ENCODE measurements at regions not wholly inside any gene's neighbourhood (a gene's known extent, or its start where the extent isn't known, plus 50 kb on each side); places are given as distances from the start of the nearest gene placed in this dataset.

DNA sequence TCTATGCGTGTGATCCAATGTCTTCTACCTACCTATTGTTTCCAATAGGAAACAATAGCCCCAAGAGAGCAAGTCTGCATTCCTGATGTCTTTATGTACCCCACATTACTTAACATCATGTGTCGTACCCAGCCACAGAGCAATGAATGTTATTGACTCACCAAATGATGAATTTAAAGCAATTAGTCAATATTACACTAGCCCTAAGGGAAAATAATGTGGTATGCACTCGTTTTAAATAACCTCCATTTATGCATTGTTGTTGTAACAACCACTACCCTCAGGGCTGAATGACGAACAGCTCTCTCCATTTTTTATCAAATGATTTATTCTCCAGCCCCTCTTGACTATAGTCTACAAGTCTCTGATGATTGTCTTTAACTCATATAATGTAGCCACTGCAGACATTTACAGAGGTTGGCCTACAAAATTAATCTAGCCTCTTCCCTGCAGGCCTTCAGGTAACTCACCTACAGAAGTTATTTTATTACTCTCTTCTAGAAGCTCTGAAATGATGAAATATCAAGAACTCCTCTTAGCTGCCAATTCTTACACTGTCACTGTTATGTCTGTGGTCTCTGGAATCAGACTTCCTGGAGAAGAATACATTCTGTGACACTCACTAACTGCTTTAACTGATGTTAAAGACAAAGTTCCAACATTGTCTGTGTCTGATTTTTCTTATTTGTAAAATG is 601.7 kb upstream of the GRIA3 start:
- Histone ChIP-seq H3K9me2 (replicated peaks; ENCODE audit: control insufficient read depth, low read length) (no peaks in the 10 kb centered on the region), H3K79me2 (ENCODE audit: control insufficient read depth, low read length) (no peaks in the 10 kb centered on the region), H3K27me3 (ENCODE audit: control insufficient read depth, low read length) (no peaks in the 10 kb centered on the region), H3K4me3 (ENCODE audit: low read length) (no peak overlapping the region), H4K20me1 (ENCODE audit: control insufficient read depth, insufficient read depth, low read depth, low read length) (no peaks in the 10 kb centered on the region), H3K9me3 (ENCODE audit: control insufficient read depth, insufficient read depth, low read length) (no peaks in the 10 kb centered on the region), H3K27ac (ENCODE audit: low read depth, low read length) (no peak overlapping the region), H3F3A (ENCODE audit: control insufficient read depth, insufficient read depth) (no peaks in the 10 kb centered on the region), H3K36me3 (ENCODE audit: control insufficient read depth, low read length) (no peaks in the 10 kb centered on the region), H3K4me2 (ENCODE audit: low read length) (no peak overlapping the region), H3K4me1 (ENCODE audit: control insufficient read depth, low read length) (no peaks in the 10 kb centered on the region)
- TF ChIP-seq, protein P1, sequence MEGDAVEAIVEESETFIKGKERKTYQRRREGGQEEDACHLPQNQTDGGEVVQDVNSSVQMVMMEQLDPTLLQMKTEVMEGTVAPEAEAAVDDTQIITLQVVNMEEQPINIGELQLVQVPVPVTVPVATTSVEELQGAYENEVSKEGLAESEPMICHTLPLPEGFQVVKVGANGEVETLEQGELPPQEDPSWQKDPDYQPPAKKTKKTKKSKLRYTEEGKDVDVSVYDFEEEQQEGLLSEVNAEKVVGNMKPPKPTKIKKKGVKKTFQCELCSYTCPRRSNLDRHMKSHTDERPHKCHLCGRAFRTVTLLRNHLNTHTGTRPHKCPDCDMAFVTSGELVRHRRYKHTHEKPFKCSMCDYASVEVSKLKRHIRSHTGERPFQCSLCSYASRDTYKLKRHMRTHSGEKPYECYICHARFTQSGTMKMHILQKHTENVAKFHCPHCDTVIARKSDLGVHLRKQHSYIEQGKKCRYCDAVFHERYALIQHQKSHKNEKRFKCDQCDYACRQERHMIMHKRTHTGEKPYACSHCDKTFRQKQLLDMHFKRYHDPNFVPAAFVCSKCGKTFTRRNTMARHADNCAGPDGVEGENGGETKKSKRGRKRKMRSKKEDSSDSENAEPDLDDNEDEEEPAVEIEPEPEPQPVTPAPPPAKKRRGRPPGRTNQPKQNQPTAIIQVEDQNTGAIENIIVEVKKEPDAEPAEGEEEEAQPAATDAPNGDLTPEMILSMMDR (IDR thresholded peaks at IDR 0.05; ENCODE audit: low read depth, low read length, poor library complexity, severe bottlenecking), result no peak
- TF ChIP-seq EZH2phosphoT487 (IDR thresholded peaks at IDR 0.05; ENCODE audit: borderline replicate concordance, low read length), result no peak

DNA sequence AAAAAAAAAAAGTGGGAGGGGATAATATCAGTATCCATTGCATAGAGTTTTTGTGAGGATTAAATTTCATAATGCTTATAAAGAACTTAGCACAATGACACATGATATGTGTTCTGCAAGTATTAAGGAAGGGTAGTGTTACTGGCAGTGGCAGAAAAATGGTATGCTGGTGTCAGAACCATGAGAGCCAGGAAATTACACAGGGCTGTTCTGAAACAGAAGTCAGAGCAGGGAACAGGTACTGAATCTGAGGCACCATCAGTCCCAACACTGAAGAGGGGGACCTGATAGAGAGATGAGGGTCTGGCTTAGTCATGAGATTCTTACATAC is 601.1 kb upstream of the GRIA3 start:
- Histone ChIP-seq H3K4me3 (ENCODE audit: low read length) (no peak overlapping the region), H3K36me3 (ENCODE audit: control insufficient read depth, low read length) (no peaks in the 10 kb centered on the region), H3F3A (ENCODE audit: control insufficient read depth, insufficient read depth) (no peaks in the 10 kb centered on the region), H4K20me1 (ENCODE audit: control insufficient read depth, insufficient read depth, low read depth, low read length) (no peaks in the 10 kb centered on the region), H3K27ac (ENCODE audit: low read depth, low read length) (no peak overlapping the region), H3K4me1 (ENCODE audit: control insufficient read depth, low read length) (no peaks in the 10 kb centered on the region), H3K9me3 (ENCODE audit: control insufficient read depth, insufficient read depth, low read length) (no peaks in the 10 kb centered on the region), H3K4me2 (ENCODE audit: low read length) (no peak overlapping the region), H3K9me2 (replicated peaks; ENCODE audit: control insufficient read depth, low read length) (no peaks in the 10 kb centered on the region), H3K27me3 (ENCODE audit: control insufficient read depth, low read length) (no peaks in the 10 kb centered on the region), H3K79me2 (ENCODE audit: control insufficient read depth, low read length) (no peaks in the 10 kb centered on the region)
- TF ChIP-seq EZH2phosphoT487 (IDR thresholded peaks at IDR 0.05; ENCODE audit: borderline replicate concordance, low read length), result no peak
- TF ChIP-seq, protein P1 (IDR thresholded peaks at IDR 0.05; ENCODE audit: low read depth, low read length, poor library complexity, severe bottlenecking), result no peak

DNA sequence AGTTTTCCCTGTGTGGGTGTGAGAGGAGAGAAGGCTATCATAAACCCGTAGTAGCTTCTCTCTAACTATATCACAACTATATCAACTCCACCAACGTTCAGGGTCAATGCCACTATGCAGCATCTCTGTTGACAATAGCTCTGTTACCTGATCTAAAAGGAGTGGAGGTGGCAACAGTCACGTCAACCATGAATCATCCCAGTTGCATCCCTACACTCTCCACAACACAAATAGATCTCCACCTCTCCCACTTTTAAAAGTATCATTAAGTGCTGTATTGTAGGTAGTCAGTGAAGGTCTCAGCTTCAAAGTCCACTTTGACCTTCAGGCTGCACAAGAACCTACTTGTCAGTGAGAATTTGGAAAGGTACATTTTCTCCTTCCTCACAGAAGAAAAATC is 600.5 kb upstream of the GRIA3 start:
- H3K4me3 ChIP-seq (ENCODE audit: low read length), result no peak overlapping the region
- no peaks in the 10 kb centered on the region for H3K27me3 ChIP-seq (ENCODE audit: control insufficient read depth, low read length)
- H3K4me2 ChIP-seq (ENCODE audit: low read length), result no peak overlapping the region
- H3K9me3 ChIP-seq (ENCODE audit: control insufficient read depth, insufficient read depth, low read length), result no peaks in the 10 kb centered on the region
- H3K36me3 ChIP-seq (ENCODE audit: control insufficient read depth, low read length), result no peaks in the 10 kb centered on the region
- H3K9me2 ChIP-seq (replicated peaks; ENCODE audit: control insufficient read depth, low read length), result no peaks in the 10 kb centered on the region
- no peaks in the 10 kb centered on the region for H3K4me1 ChIP-seq (ENCODE audit: control insufficient read depth, low read length)
- H3K79me2 ChIP-seq (ENCODE audit: control insufficient read depth, low read length), result no peaks in the 10 kb centered on the region
- no peaks in the 10 kb centered on the region for H3F3A ChIP-seq (ENCODE audit: control insufficient read depth, insufficient read depth)
- no peak overlapping the region for H3K27ac ChIP-seq (ENCODE audit: low read depth, low read length)
- TF ChIP-seq, protein P1 (IDR thresholded peaks at IDR 0.05; ENCODE audit: low read depth, low read length, poor library complexity, severe bottlenecking), result no peak
- TF ChIP-seq EZH2phosphoT487 (IDR thresholded peaks at IDR 0.05; ENCODE audit: borderline replicate concordance, low read length), result no peak
- no peaks in the 10 kb centered on the region for H4K20me1 ChIP-seq (ENCODE audit: control insufficient read depth, insufficient read depth, low read depth, low read length)
